ENCODE measurements at regions not wholly inside any gene's neighbourhood (a gene's known extent, or its start where the extent isn't known, plus 50 kb on each side); places are given as distances from the start of the nearest gene placed in this dataset.
"Not testable (repeated sequence)": the region's sequence is repeated elsewhere in the genome, so short reads cannot be mapped to it uniquely, and the experiment has no call there.

- DNase-seq: no peak
Observed at GRCh38 chr3:59496250-59496649, 446.4 kb upstream of the CFAP20DC start.

- DNase-seq: not testable (repeated sequence)
Observed at GRCh38 chr3:59494969-59495368, 445.1 kb upstream of the CFAP20DC start.

GRCh38 chr3:59486520-59486919 lies 436.7 kb upstream of the CFAP20DC start:
- DNase-seq: no peak

- DNase-seq: no peak
Observed at GRCh38 chr3:59483191-59483590, 433.4 kb upstream of the CFAP20DC start.

GRCh38 chr3:59482684-59483083 lies 432.9 kb upstream of the CFAP20DC start:
- DNase-seq: no peak

GRCh38 chr3:59481776-59482400 lies 432.1 kb upstream of the CFAP20DC start:
- no peak for DNase-seq

GRCh38 chr3:59480486-59480995 lies 430.7 kb upstream of the CFAP20DC start:
- no peak for DNase-seq

GRCh38 chr3:59473636-59474035 lies 423.8 kb upstream of the CFAP20DC start:
- peak; percentile 11 for DNase-seq

GRCh38 chr3:59472541-59472940 lies 422.7 kb upstream of the CFAP20DC start:
- no peak for DNase-seq

GRCh38 chr3:59469948-59470723 lies 420.3 kb upstream of the CFAP20DC start:
- DNase-seq: peak; percentile 5

- no peak for DNase-seq
Observed at GRCh38 chr3:59467476-59467875, 417.7 kb upstream of the CFAP20DC start.

- DNase-seq: no peak
Observed at GRCh38 chr3:59464187-59464586, 414.4 kb upstream of the CFAP20DC start.

GRCh38 chr3:59463253-59463652 lies 413.4 kb upstream of the CFAP20DC start:
- DNase-seq: no peak

GRCh38 chr3:59460068-59460467 lies 410.2 kb upstream of the CFAP20DC start:
- DNase-seq: no peak

- DNase-seq: no peak
Observed at GRCh38 chr3:59456852-59457485, 407.1 kb upstream of the CFAP20DC start.

- no peak for DNase-seq
Observed at GRCh38 chr3:59451800-59452746, 402.2 kb upstream of the CFAP20DC start.

GRCh38 chr3:59450946-59451763 lies 401.3 kb upstream of the CFAP20DC start:
- peak; percentile 69 for DNase-seq

GRCh38 chr3:59450437-59450836 lies 400.6 kb upstream of the CFAP20DC start:
- no peak for DNase-seq

GRCh38 chr3:59446775-59447465 lies 397.1 kb upstream of the CFAP20DC start:
- no peak for DNase-seq

GRCh38 chr3:59444676-59445075 lies 394.9 kb upstream of the CFAP20DC start:
- no peak for DNase-seq

- no peak for DNase-seq
Observed at GRCh38 chr3:59444294-59444671, 394.5 kb upstream of the CFAP20DC start.
